Rectal smooth muscle tissue (tissue), 1 donor: ENCODE measurements at regions not wholly inside any gene's neighbourhood (a gene's known extent, or its start where the extent isn't known, plus 50 kb on each side); places are given as distances from the start of the nearest gene placed in this dataset.

ENCODE experiments used
- H3K27ac ChIP-seq: one replicate; pipeline ENCODE4 v1.7.0; 2013; ENCODE audit warnings: low read depth, low read length, inconsistent platforms
- H3K27me3 ChIP-seq: one replicate; pipeline ENCODE4 v1.7.0; 2013; ENCODE audit warnings: low read length; ENCODE audit not compliant: control insufficient read depth, insufficient read depth
- H3K36me3 ChIP-seq: one replicate; pipeline ENCODE4 v1.7.0; 2013; ENCODE audit warnings: low read length; ENCODE audit not compliant: control insufficient read depth, insufficient read depth
- H3K4me1 ChIP-seq: one replicate; pipeline ENCODE4 v1.7.0; 2013; ENCODE audit warnings: low read length; ENCODE audit not compliant: control insufficient read depth, insufficient read depth
- H3K4me3 ChIP-seq: one replicate; pipeline ENCODE4 v1.7.0; 2013; ENCODE audit warnings: low read length
- H3K9ac ChIP-seq: one replicate; pipeline ENCODE4 v1.7.0; 2013; ENCODE audit warnings: low read length

DNA sequence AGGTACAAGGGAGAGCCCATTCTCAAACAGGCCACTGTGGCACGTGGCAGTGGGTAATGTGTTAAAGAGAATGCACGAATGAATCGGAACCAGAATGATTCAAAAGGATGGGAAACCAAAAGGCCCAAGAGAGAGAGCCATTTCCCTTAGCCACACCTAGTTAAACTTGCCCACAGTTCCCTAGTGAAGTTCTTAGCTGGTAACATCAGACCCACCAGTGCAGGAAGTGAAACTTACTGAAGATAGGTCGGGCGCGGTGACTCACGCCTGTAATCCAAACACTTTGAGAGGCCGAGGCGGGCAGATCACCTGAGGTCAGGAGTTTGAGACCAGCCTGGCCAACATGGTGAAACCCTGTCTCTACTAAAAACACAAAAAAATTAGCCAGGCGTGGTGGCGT, 97.1 kb downstream of the MEX3B start:
- no peaks in the 10 kb centered on the region for H3K4me1 ChIP-seq
- no peak overlapping the region for H3K27ac ChIP-seq
- H3K27me3 ChIP-seq: no peaks in the 10 kb centered on the region
- no peak overlapping the region for H3K4me3 ChIP-seq
- no peaks in the 10 kb centered on the region for H3K36me3 ChIP-seq
- H3K9ac ChIP-seq: no peak overlapping the region

DNA sequence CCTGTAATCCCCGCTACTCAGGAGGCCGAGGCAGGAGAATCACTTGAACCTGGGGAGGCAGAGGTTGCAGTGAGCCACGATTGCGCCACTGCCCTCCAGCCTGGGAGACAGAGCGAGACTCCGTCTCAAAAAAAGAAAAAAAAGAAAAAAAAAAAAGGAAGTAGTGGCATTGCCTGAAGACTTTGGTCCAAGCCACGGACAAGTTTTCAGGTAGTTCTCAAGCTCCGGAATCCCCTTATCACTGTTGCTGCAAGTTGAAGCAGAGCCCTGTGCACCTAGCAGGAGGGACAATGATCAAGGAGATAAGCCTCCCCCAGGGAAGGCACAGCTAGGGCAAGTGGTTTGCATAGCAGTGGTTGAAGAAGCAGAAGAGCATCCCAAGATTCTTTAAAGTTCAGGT, 97.6 kb downstream of the MEX3B start:
- Histone ChIP-seq H3K9ac (no peak overlapping the region), H3K27me3 (no peaks in the 10 kb centered on the region), H3K4me1 (no peaks in the 10 kb centered on the region), H3K36me3 (no peaks in the 10 kb centered on the region), H3K27ac (no peak overlapping the region), H3K4me3 (no peak overlapping the region)

GRCh38 chr15:81947548-81947947, 98.3 kb downstream of the MEX3B start:
- Histone ChIP-seq H3K27me3 (no peaks in the 10 kb centered on the region), H3K4me3 (no peak overlapping the region), H3K36me3 (no peaks in the 10 kb centered on the region), H3K4me1 (no peaks in the 10 kb centered on the region), H3K27ac (no peak overlapping the region), H3K9ac (no peak overlapping the region)

GRCh38 chr15:81945014-81945615, 100.7 kb downstream of the MEX3B start:
- Histone ChIP-seq H3K27me3 (no peaks in the 10 kb centered on the region), H3K27ac (no peak overlapping the region), H3K4me3 (no peak overlapping the region), H3K9ac (no peak overlapping the region), H3K4me1 (no peaks in the 10 kb centered on the region), H3K36me3 (no peaks in the 10 kb centered on the region)

- H3K27me3 ChIP-seq: no peaks in the 10 kb centered on the region
- no peak overlapping the region for H3K4me3 ChIP-seq
- no peaks in the 10 kb centered on the region for H3K4me1 ChIP-seq
- no peaks in the 10 kb centered on the region for H3K36me3 ChIP-seq
- H3K27ac ChIP-seq: no peak overlapping the region
- H3K9ac ChIP-seq: no peak overlapping the region
Measured at GRCh38 chr15:81942655-81943195, 103.1 kb downstream of the MEX3B start.

GRCh38 chr15:81942157-81942556, 103.7 kb downstream of the MEX3B start:
- no peaks in the 10 kb centered on the region for H3K27me3 ChIP-seq

GRCh38 chr15:81941479-81941878, 104.3 kb downstream of the MEX3B start:
- Histone ChIP-seq H3K27ac (no peak overlapping the region), H3K9ac (no peak overlapping the region), H3K36me3 (no peaks in the 10 kb centered on the region), H3K4me3 (no peak overlapping the region), H3K27me3 (no peaks in the 10 kb centered on the region), H3K4me1 (no peaks in the 10 kb centered on the region)

More at GRCh38 chr15:81942157-81942556, 103.7 kb downstream of the MEX3B start:
- Histone ChIP-seq H3K36me3 (no peaks in the 10 kb centered on the region), H3K4me1 (no peaks in the 10 kb centered on the region), H3K27ac (no peak overlapping the region), H3K4me3 (no peak overlapping the region), H3K9ac (no peak overlapping the region)

- Histone ChIP-seq H3K27me3 (no peaks in the 10 kb centered on the region), H3K4me3 (no peak overlapping the region)
Measured at GRCh38 chr15:81940467-81941451, 105.1 kb downstream of the MEX3B start.

DNA sequence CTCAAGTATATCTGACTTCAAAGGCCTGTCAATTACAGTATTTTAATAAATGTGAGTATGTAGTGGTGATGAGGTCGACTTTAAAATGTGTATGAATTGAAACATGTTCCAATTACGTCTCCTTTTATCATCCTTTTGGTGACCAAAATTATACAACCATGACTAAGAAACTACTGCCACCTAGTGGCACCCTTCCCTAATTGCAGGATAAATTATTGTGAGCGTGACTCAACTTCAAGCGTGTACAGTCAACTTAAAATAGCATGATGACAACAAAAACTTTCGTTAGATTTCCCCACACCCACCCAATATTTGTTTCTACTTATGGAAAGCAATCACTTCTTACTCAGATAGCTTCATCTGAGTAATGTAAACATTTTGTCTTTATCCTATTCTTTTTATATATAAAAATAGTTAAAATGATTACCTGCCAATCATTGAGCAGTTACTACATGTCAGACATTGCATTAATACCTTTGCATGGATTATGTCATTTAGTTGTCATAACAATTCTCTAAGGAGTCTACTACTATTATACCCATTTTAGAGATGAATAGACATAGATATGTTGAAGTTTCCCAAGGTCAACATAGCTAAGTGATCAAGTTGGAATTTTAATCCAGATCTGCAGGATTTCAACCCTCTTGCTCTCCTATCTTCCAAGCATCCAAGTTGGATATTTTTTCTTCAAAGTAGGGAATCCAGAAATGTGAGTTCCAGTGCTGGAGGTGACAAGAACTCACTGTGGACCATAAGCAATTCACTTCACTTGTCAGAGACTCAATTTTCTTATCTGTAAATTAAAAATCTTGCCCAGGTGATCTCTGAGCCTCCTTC, 106.0 kb downstream of the MEX3B start:
- Histone ChIP-seq H3K9ac (no peak overlapping the region), H3K27ac (no peak overlapping the region), H3K4me1 (no peaks in the 10 kb centered on the region), H3K4me3 (no peak overlapping the region), H3K27me3 (no peaks in the 10 kb centered on the region), H3K36me3 (no peaks in the 10 kb centered on the region)

More at GRCh38 chr15:81940467-81941451, 105.1 kb downstream of the MEX3B start:
- H3K4me1 ChIP-seq: no peaks in the 10 kb centered on the region
- H3K36me3 ChIP-seq: no peaks in the 10 kb centered on the region
- H3K9ac ChIP-seq: no peak overlapping the region
- no peak overlapping the region for H3K27ac ChIP-seq

DNA sequence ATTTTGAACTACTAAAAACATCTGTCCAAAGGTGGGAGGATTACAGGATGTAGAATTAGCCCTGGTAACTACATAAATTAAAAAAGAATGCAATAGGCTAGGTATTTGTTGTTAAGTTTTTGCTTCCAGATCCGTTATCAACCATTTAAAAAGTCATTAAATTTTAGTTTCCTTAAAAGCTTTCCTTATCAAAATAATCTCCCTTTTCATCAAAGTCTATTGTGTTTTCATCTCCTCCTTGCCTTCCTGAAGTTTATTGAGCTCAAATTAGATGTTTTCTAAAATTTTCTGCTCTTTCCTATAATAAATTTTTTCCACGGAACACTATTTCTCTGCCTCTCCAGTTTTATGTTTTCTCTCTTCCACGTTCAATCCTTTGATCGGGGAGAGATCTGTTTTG, 108.6 kb downstream of the MEX3B start:
- no peaks in the 10 kb centered on the region for H3K4me1 ChIP-seq
- no peaks in the 10 kb centered on the region for H3K36me3 ChIP-seq
- H3K9ac ChIP-seq: no peak overlapping the region
- H3K4me3 ChIP-seq: no peak overlapping the region
- H3K27me3 ChIP-seq: no peaks in the 10 kb centered on the region
- H3K27ac ChIP-seq: no peak overlapping the region

GRCh38 chr15:81930582-81931369, 115.0 kb downstream of the MEX3B start:
- no peaks in the 10 kb centered on the region for H3K27me3 ChIP-seq
- H3K9ac ChIP-seq: no peak overlapping the region
- H3K4me3 ChIP-seq: no peak overlapping the region
- H3K36me3 ChIP-seq: no peaks in the 10 kb centered on the region
- H3K27ac ChIP-seq: no peak overlapping the region
- no peaks in the 10 kb centered on the region for H3K4me1 ChIP-seq
